GM12874 (cell line): ENCODE measurements at regions not wholly inside any gene's neighbourhood (a gene's known extent, or its start where the extent isn't known, plus 50 kb on each side); places are given as distances from the start of the nearest gene placed in this dataset.

Experiments
- CTCF ChIP-seq: IDR thresholded peaks from 2 replicates; pipeline ENCODE4 v1.5.1; 2011; ENCODE audit warnings: low read depth, mild to moderate bottlenecking, control low read depth, low read length, moderate library complexity; ENCODE audit not compliant: insufficient read depth

GRCh38 chr4:141395246-141395830 lies 174.6 kb downstream of the ZNF330 start:
- TF ChIP-seq CTCF = no peak

DNA sequence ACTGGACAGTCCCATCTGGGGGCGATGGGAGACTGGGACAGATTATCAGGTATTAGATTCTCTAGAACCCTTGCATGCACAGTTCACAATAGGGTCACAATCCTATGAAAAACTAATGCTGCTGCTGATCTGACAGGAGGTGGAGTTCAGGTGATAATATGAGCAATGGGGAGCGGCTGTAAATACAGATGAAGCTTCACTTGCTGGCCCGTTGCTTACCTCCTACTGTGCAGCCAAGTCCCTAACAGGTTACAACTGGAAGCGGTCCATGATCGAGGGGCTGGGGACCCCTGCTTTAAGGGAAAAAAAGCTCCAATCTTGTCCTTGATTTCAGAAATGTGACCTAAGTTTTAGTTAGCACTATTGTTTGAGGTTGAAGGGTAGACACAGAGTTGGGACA lies 175.2 kb downstream of the ZNF330 start:
- TF ChIP-seq CTCF = no peak

- TF ChIP-seq CTCF = no peak
These were observed 182.0 kb downstream of the ZNF330 start for GRCh38 chr4:141402712-141403111.

DNA sequence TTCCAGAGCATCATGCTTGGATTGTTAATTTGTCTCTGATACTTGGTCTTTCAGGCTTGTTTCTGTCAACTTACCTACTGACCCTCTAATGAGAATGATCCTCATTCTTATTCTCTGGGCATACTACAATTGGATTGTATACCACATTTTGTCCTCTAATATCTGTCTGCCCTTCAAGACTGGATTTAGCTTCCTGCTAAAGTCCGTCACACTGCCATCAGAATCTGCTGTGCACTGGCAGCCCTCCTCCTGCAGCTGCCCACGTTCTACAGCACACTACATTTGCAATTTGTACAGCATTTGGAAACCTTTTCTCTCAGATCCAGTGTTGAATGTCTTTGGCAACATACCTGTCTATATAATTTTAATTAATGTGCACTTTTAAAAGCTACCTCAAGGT lies 183.1 kb downstream of the ZNF330 start:
- no peak for TF ChIP-seq CTCF

DNA sequence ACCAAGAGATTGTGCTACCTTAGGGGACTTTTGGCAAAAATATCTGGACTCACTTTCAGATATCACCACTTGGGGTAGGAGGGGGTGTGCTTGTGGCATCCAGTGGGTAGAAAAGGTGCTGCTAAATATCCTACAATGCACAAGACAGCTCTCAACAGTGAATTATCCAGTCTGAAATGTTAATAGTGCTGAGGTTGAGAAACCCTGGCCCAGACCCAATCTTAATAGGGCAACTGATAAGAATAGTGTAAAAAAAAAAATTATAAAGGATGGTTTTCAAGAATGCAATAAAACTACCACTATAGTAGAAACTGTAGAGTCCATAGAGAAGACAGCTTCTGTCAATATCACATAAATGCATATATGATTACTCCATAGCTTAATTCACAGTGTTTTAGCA lies 185.5 kb downstream of the ZNF330 start:
- TF ChIP-seq CTCF = no peak

DNA sequence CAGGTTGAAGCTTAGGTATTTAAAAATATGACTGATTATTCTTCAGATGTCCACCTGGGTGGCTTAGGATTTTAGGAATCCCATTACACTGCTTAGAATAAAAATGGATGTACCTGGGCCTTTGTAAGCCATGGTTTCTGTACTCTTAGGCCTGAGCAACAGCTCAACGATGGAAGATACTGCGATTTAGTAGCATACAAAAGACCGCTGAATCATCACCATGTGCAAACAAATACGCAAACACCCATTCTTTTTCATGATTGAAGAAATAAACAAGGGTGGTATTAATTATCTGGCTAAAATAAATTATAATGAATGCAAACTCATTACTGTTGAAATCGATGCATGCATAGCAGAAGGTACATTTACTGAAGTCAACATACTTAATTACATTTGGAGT lies 188.9 kb downstream of the ZNF330 start:
- no peak for TF ChIP-seq CTCF

DNA sequence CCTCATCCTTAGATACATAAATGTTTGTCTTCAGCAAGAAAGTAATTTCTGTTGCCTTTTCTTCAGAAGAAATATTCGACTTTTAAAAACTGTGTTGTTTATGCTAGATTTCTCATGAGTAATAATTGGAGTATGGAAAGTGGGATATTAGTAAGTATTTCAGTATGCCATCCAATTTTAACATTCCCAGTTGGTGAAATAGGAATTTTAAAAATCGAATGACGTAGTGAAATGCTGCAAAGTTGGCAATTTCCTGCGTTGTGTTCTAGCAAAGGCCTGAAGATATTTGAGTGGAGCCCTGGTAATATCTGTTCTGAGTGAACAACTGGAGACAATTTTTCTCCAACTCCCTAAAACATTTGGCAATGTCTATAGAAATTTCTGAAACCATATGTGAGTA lies 190.1 kb downstream of the ZNF330 start:
- no peak for TF ChIP-seq CTCF
